ENCODE measurements at regions not wholly inside any gene's neighbourhood (a gene's known extent, or its start where the extent isn't known, plus 50 kb on each side); places are given as distances from the start of the nearest gene placed in this dataset.

DNA sequence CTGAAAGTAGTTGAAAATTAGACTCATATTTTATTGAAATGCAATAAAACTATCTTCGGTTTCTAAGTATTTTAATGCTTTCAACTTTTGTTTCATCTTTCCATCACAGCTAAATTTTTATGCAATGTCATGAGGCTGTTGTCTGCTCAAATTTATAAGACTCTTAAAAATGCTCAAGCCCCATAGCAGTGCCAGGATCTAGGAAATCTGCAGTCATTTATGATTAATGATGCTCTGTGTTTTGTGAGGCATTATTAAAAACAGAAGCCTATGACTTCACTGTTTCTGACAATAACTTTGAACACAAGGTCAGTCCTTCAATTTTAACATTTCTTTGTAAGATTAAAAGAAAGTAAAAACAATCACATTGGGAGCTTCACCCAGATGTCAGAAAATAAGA, 112.5 kb downstream of the ALX1 start:
- Histone ChIP-seq H3K4me1 (no peaks in the 10 kb centered on the region), H3K36me3 (no peaks in the 10 kb centered on the region), H3K9me3 (no peaks in the 10 kb centered on the region), H3K4me3 (no peak overlapping the region), H3K27me3 (no peaks in the 10 kb centered on the region), H3K27ac (no peak overlapping the region)
- TF ChIP-seq, protein P1, sequence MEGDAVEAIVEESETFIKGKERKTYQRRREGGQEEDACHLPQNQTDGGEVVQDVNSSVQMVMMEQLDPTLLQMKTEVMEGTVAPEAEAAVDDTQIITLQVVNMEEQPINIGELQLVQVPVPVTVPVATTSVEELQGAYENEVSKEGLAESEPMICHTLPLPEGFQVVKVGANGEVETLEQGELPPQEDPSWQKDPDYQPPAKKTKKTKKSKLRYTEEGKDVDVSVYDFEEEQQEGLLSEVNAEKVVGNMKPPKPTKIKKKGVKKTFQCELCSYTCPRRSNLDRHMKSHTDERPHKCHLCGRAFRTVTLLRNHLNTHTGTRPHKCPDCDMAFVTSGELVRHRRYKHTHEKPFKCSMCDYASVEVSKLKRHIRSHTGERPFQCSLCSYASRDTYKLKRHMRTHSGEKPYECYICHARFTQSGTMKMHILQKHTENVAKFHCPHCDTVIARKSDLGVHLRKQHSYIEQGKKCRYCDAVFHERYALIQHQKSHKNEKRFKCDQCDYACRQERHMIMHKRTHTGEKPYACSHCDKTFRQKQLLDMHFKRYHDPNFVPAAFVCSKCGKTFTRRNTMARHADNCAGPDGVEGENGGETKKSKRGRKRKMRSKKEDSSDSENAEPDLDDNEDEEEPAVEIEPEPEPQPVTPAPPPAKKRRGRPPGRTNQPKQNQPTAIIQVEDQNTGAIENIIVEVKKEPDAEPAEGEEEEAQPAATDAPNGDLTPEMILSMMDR (IDR thresholded peaks at IDR 0.05): no peak
- no peak for TF ChIP-seq POLR2A (IDR thresholded peaks at IDR 0.05)
- no peak for DNase-seq

DNA sequence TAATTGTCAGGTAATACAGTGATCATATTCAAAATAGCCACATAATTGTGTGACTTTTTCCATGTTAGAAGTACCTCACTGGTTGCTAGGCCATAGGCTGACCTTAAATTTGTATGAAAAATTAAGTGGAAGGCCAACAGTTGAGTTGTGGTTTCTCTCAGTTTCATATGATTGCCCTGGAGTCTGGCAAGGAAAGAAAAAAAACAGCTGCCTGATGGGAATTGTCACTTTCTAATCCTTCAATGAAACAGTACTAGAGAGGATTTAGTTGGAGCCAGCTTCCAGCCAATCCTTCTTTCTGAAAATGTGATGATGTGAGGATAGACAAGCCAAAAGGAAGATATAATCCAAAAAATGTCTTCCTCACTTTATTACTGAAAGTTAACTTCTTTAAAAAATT, 113.6 kb downstream of the ALX1 start:
- Histone ChIP-seq H3K4me1 (no peaks in the 10 kb centered on the region), H3K4me3 (no peak overlapping the region), H3K9me3 (no peaks in the 10 kb centered on the region), H3K27me3 (no peaks in the 10 kb centered on the region), H3K36me3 (no peaks in the 10 kb centered on the region), H3K27ac (no peak overlapping the region)
- no peak for DNase-seq
- TF ChIP-seq, protein P1 (IDR thresholded peaks at IDR 0.05): no peak
- TF ChIP-seq POLR2A (IDR thresholded peaks at IDR 0.05): no peak

DNA sequence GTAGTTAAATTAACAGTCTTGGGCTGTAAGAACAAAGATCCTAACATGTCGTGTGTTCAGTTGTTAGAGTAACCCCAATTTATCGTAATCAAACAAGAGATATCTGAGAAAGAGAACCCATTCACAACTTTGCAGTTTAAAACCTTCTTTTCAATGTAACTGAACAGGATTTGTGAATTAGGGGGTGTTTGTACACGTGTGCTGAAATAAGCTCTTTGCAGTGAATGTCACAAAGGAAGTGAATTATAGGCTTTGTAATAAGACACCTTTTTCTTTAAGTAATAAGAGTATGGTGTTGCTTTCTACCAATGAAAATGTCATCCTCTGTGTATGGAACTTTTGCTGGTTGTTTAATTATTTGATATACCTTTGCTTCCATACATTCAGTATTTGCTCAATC, 114.0 kb downstream of the ALX1 start:
- no peaks in the 10 kb centered on the region for H3K9me3 ChIP-seq
- no peaks in the 10 kb centered on the region for H3K4me1 ChIP-seq
- no peak overlapping the region for H3K27ac ChIP-seq
- DNase-seq: no peak
- no peak overlapping the region for H3K4me3 ChIP-seq
- no peak for TF ChIP-seq POLR2A (IDR thresholded peaks at IDR 0.05)
- H3K36me3 ChIP-seq: no peaks in the 10 kb centered on the region
- H3K27me3 ChIP-seq: no peaks in the 10 kb centered on the region

DNA sequence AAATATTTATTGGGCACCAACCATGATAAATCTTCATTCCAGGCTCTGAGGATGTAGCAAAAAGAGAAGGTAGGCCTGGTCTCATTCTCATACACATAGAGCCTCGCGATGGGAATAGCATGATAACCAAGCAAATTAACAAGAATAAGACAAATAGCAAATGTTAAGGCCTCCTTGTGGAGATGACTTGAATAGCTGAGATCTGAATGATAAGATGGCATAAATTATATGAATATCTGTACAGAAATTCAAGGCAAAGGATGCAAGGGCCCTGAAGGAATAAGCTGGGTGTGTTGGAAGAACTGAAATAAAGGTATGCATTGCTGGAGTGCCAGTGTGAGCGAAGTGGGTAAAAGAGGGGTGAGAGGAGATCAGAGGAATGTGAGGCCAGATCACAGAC, 114.8 kb downstream of the ALX1 start:
- no peak for DNase-seq
- H3K27me3 ChIP-seq: no peaks in the 10 kb centered on the region
- TF ChIP-seq, protein P1 (IDR thresholded peaks at IDR 0.05): no peak
- no peak for TF ChIP-seq POLR2A (IDR thresholded peaks at IDR 0.05)
- H3K4me1 ChIP-seq: no peaks in the 10 kb centered on the region
- H3K9me3 ChIP-seq: no peaks in the 10 kb centered on the region
- no peak overlapping the region for H3K4me3 ChIP-seq
- H3K27ac ChIP-seq: no peak overlapping the region
- H3K36me3 ChIP-seq: no peaks in the 10 kb centered on the region

DNA sequence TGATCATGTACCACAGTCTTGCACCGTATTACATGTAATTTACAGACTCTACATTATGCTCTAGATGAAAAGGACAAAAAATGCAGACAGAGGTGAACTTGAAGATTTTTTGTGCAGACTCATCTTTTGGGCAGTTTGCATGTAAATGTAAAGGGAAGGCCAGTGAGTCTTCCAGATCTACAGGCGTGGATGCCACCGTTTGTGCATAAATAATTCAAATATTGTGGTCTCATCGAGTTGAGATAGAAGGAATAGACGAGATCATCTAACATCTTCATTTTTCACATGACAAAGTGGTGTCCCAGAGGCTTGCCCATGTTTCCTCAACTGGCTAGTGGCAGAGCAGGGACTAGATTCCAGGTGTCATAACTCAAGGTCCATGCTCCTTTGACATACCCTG, 125.2 kb downstream of the ALX1 start:
- H3K27me3 ChIP-seq: no peaks in the 10 kb centered on the region
- TF ChIP-seq, protein P1 (IDR thresholded peaks at IDR 0.05): no peak
- no peak for TF ChIP-seq POLR2A (IDR thresholded peaks at IDR 0.05)
- no peaks in the 10 kb centered on the region for H3K4me1 ChIP-seq
- no peaks in the 10 kb centered on the region for H3K9me3 ChIP-seq
- no peak overlapping the region for H3K4me3 ChIP-seq
- H3K27ac ChIP-seq: no peak overlapping the region
- no peaks in the 10 kb centered on the region for H3K36me3 ChIP-seq
- DNase-seq: no peak

DNA sequence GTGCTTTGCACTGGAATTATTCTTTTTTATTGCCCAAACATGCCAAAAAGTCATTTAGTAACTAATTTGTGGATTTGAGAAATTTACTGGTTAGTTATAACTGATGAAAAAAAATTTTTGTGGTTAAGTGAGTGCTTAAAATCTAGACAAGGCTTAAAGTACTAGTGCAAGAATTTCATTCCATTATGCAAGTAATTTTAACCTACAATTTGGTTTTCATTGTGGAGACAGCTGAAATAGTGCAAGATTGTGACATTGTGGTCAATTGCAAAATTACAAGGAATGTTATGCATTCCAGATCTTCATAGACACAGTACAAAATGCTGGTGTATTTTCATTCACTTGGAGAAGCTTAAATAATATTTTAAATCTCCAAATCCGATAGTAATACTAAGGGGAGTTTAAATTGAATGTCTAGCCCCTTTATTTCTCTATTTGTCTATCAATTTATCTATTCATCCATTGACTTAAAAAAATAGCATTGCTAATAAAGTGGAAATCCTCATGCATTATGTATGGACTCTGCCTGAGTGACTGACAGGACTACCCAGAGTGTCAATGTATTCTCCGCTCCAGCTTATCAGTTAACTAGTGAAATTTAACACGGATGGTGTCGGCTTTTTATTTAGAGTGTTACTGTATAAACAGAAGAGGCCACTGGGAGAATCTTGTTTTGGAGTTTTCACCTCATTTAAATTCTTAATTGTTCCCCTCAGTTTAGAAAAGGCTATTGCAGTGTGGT, 125.9 kb downstream of the ALX1 start:
- Histone ChIP-seq H3K27ac (no peak overlapping the region), H3K9me3 (no peaks in the 10 kb centered on the region), H3K4me1 (no peaks in the 10 kb centered on the region), H3K4me3 (no peak overlapping the region), H3K27me3 (no peaks in the 10 kb centered on the region), H3K36me3 (no peaks in the 10 kb centered on the region)
- TF ChIP-seq POLR2A (IDR thresholded peaks at IDR 0.05): no peak
- TF ChIP-seq, protein P1 (IDR thresholded peaks at IDR 0.05): no peak
- no peak for DNase-seq

Measured in Peyer's patch (tissue), 4 donors.